ENCODE measurements at regions not wholly inside any gene's neighbourhood (a gene's known extent, or its start where the extent isn't known, plus 50 kb on each side); places are given as distances from the start of the nearest gene placed in this dataset.

DNA sequence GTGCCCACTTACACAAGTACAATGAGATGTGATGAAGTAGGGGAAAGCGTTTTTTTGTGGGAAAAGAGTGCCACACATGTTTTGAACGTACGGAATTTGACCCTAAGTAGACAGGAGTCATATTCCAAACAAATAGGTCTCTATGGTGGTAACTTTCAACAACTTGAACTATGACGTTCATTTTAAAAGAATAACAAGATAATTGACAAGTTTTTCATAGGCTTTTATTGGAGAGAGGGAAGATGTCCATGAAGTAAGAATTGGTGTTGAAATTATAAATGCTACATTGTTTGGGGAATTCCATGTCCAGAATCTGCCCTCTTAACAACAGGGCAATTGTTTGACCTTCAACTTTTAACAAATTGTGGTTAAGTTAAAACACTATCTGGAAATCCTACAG lies 126.5 kb downstream of the GASK1B start:
- H3K9me3 ChIP-seq: no peaks in the 10 kb centered on the region
- H3K27ac ChIP-seq: no peak overlapping the region
- intact Hi-C loops (cut with DNase I): no loop called here
- no peak overlapping the region for H3K4me3 ChIP-seq
- TF ChIP-seq POLR2A (IDR thresholded peaks at IDR 0.05) (no peak), POLR2AphosphoS5 (IDR thresholded peaks at IDR 0.05) (no peak), CTCF (IDR thresholded peaks at IDR 0.05) (no peak)
- 73% methylated on average over 4 of the region's 4 CpGs for WGBS
- no peaks in the 10 kb centered on the region for H3K27me3 ChIP-seq (replicated peaks; ENCODE audit: insufficient read depth)
- H3K4me1 ChIP-seq (replicated peaks): no peaks in the 10 kb centered on the region
- DNase-seq (ENCODE audit: low spot score): no peak
- H3K36me3 ChIP-seq: no peaks in the 10 kb centered on the region

- H3K9me3 ChIP-seq: no peaks in the 10 kb centered on the region
- 98% methylated on average over 39 of the region's 41 CpGs for WGBS
- no peaks in the 10 kb centered on the region for H3K36me3 ChIP-seq
- H3K27me3 ChIP-seq (replicated peaks; ENCODE audit: insufficient read depth): no peaks in the 10 kb centered on the region
- TF ChIP-seq POLR2A (IDR thresholded peaks at IDR 0.05) (no peak), POLR2AphosphoS5 (IDR thresholded peaks at IDR 0.05) (no peak), CTCF (IDR thresholded peaks at IDR 0.05) (no peak)
- intact Hi-C loops (cut with DNase I): no loop called here
- no peak overlapping the region for H3K4me3 ChIP-seq
- no peak overlapping the region for H3K27ac ChIP-seq
- no peak for DNase-seq (ENCODE audit: low spot score)
- H3K4me1 ChIP-seq (replicated peaks): no peaks in the 10 kb centered on the region
These were observed 128.7 kb downstream of the GASK1B start for GRCh38 chr4:158043971-158044618.

DNA sequence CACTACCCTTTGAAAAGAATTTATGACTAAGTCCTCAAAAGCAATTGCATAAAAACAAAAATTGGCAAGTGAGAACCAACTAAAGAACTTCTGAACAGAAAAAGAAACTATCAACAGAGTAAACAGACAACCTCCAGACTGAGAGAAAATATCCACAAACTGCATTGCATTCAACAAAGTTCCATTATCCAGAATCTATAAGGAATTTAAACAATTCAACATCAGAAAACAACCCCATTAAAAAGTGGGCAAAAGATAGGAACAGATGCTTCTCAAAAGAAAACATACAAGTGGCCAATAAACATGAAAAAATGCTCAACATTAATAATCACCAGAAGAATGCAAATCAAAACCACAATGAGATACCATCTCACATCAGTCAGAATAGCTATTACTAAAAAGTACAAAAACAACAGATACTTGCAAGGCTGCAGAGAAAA lies 130.2 kb downstream of the GASK1B start:
- Histone ChIP-seq H3K27me3 (replicated peaks; ENCODE audit: insufficient read depth) (no peaks in the 10 kb centered on the region), H3K4me3 (no peak overlapping the region), H3K36me3 (no peaks in the 10 kb centered on the region), H3K9me3 (no peaks in the 10 kb centered on the region), H3K27ac (no peak overlapping the region), H3K4me1 (replicated peaks) (no peaks in the 10 kb centered on the region)
- no peak for DNase-seq (ENCODE audit: low spot score)
- TF ChIP-seq POLR2A (IDR thresholded peaks at IDR 0.05): no peak
- no peak for TF ChIP-seq CTCF (IDR thresholded peaks at IDR 0.05)
- TF ChIP-seq POLR2AphosphoS5 (IDR thresholded peaks at IDR 0.05): no peak
- intact Hi-C loops (cut with DNase I): no loop called here

- Histone ChIP-seq H3K36me3 (no peaks in the 10 kb centered on the region), H3K9me3 (no peaks in the 10 kb centered on the region), H3K27ac (no peak overlapping the region), H3K27me3 (replicated peaks; ENCODE audit: insufficient read depth) (no peaks in the 10 kb centered on the region), H3K4me1 (replicated peaks) (no peaks in the 10 kb centered on the region), H3K4me3 (no peak overlapping the region)
- TF ChIP-seq POLR2AphosphoS5 (IDR thresholded peaks at IDR 0.05): no peak
- TF ChIP-seq CTCF (IDR thresholded peaks at IDR 0.05): no peak
- TF ChIP-seq POLR2A (IDR thresholded peaks at IDR 0.05): no peak
- no peak for DNase-seq (ENCODE audit: low spot score)
- intact Hi-C loops (cut with DNase I): no loop called here
These were observed 134.1 kb downstream of the GASK1B start for GRCh38 chr4:158038718-158039117.

DNA sequence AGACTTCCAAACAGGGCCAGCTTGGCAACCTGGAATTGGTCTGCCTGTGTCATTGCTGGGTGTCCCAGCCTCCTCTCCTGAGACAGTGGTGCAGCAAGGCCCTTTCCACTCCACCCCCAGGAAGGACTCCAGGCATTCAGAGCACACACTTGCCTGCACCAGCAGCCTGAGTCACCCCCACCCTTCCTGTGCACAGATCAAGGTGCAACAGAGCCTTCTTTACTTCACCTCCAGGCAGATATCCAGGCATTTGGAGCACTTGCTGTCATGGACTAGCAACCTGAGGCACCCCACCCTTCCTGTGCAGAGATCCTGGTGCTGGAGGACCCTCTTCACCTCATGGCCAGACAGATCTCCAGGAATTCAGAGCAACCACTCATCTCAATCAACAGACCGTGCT lies 135.8 kb downstream of the GASK1B start:
- TF ChIP-seq POLR2A (IDR thresholded peaks at IDR 0.05) (no peak), POLR2AphosphoS5 (IDR thresholded peaks at IDR 0.05) (no peak), CTCF (IDR thresholded peaks at IDR 0.05) (no peak)
- H3K4me3 ChIP-seq: no peak overlapping the region
- intact Hi-C loops (cut with DNase I): no loop called here
- H3K4me1 ChIP-seq (replicated peaks): no peaks in the 10 kb centered on the region
- no peaks in the 10 kb centered on the region for H3K36me3 ChIP-seq
- 88% methylated on average over 1 of the region's 1 CpG for WGBS
- no peak overlapping the region for H3K27ac ChIP-seq
- no peaks in the 10 kb centered on the region for H3K27me3 ChIP-seq (replicated peaks; ENCODE audit: insufficient read depth)
- no peaks in the 10 kb centered on the region for H3K9me3 ChIP-seq
- no peak for DNase-seq (ENCODE audit: low spot score)

Measured in prostate gland (tissue), 2 donors.